Midbrain (tissue), 1 donor: ENCODE measurements at regions not wholly inside any gene's neighbourhood (a gene's known extent, or its start where the extent isn't known, plus 50 kb on each side); places are given as distances from the start of the nearest gene placed in this dataset.
"Not testable (repeated sequence)": the region's sequence is repeated elsewhere in the genome, so short reads cannot be mapped to it uniquely, and the experiment has no call there.

Experiments
- DNase-seq: peaks from one replicate; lab custom pipeline; 2025; lab: John Stamatoyannopoulos, UW

DNA sequence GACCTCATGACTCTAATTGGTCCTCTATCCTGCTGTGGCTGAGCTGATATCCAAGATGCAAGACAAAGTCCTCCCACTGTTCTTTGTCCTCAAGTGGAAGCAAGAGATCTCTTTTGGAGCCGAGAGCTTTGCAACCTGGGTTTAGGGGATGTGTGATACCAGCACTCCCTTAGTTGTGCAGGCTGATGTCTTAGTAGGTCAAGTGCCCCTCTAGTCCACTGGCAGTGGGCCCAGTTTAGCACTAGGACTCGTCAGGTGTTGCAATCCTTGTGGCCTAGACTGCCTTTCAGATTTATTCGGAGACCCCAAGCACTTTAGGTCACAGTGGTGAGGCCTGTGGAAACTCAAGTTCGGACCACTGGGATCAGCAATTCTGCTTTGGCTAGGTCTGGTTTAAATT, 64.0 kb downstream of the GPRASP3 start:
- no peak for DNase-seq

DNA sequence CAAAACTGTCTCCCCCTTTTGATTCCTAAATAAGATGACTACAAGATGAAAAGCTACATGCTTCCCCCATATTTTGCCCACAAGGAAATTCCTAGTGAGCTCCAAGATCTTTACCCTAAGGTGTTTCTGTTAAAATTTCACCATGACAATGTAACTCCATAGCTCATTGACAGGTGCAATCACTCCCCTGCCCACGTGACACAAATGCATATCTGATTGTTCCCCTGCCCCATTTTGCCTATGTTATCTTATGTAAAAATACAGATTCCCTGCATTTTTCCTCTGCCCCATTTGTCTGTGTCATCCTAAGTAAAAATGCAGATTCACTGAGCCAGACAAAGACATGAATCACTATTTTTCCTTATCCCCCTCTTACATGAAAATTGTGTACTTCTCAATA, 66.7 kb downstream of the GPRASP3 start:
- no peak for DNase-seq

DNA sequence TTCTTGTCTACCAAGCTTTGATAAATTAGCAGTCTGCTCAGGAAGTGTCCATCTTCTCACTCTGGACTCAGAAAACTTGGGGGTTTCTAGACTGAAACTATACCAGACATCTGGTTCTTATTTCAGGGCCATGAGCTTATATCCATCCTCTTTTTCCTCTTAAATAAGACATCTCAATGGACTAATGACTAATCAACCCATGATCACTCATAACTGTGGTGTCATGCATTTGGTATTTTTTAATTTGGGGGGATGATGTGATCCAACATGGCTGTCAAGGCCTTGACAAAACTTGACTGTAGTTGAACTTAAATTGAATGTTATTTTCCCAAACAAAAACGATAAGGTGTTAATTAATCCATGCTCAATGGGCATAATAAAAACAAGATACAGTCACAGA, 87.8 kb downstream of the GPRASP3 start:
- no peak for DNase-seq

DNA sequence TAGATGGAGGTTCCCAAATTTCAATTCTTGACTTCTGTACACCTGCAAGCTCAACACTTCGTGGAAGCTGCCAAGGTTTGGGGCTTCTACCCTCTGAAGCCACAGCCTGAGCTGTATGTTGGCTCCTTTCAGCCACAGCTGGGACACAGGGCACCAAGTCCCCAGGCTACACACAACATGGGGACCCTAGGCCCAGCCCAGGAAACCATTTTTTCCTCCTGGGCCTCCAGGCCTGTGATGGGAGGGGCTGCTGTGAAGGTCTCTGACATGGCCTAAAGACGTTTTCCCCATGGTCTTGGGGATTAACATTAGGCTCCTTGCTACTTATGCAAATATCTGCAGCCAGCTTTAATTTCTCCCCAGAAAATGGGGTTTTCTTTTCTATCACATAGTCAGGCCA, 97.7 kb downstream of the GPRASP3 start:
- DNase-seq, result not testable (repeated sequence)

DNA sequence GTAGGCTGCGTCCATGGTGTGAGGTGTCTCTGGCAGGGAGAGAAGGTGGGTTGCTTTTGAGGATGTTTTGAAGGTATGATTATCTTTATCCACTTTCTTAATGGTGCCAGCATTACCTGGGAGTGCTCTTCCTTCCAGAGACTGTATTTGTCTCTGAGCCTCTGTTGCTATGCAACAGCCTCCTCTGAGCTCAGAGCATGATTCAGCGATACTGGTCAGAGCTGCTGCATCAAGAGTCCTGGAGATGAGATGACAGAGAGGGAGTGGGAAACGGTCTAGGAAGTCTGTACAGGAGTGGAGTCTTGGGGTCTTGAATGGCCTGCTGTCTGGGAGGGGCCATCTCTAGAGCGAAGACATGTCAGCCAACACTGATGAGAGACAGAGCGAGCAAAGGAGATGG, 104.4 kb upstream of the RAB40AL start:
- DNase-seq, result no peak

DNA sequence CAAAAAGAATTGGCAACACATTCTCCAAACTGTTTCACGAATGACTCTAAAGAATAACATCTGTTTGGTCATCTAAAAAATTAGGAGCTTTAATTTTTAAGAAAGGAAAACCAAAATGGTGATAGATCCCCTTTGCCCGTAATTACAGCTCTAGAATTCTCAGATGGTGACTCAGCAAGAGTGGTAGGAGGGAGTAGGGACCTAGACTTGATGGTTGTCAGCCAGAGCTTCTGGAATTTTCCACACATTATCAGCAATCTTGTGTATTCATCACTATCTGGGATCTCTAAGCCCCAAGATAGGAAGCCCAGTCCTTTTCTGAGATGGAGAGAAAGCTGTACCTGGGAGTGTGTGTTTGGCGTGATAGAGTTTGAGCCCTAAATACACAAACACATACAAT, 103.9 kb upstream of the RAB40AL start:
- no peak for DNase-seq

DNA sequence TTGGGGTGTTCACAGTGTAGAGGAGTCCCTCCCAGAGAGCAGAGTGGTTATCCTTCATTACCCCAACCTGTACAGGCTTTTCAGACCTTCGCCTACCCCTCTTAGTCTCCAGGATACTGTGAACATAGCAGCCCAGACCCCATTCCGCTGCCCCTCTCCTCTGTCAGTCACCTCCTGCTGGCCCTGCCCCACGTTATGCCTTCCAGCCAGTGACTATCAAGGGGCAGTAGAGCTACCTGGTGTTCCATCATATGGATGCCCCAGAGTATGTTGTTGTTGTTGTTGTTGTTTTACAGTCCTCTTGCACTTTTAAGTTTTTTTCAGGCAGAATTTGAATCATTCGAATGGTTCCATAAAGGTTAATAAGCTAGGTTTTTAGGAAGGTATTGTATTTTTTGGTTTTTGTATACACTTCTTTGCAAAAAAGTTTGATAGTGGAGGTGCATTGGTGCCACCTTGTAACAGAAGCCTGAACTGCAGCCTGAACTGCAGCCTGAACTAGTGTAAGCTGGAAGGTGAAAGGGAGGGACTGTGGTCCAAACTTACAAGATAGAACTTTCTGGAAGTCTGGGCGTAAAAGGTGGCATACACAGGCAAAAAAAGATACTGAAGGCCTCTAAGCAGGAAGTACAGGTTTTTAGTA, 101.4 kb upstream of the RAB40AL start:
- DNase-seq, result no peak

DNA sequence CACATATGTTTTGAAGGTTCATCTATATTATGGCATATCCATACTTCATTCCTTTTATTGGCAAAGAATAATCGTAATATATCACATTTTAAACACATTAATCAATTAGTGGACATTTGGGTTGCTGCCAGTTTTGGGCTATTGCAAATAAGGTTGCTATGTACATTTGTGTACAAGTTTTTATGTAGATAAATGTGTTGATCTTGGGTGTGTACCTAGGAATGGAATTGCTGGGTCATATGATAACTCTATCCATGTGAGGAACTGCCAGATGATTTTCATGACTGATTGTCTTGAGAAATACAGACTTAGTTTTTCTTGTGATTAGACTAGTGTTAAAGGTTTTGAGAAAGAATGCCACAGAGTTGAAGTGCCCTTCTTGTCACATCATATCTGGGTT, 99.2 kb upstream of the RAB40AL start:
- DNase-seq, result no peak

DNA sequence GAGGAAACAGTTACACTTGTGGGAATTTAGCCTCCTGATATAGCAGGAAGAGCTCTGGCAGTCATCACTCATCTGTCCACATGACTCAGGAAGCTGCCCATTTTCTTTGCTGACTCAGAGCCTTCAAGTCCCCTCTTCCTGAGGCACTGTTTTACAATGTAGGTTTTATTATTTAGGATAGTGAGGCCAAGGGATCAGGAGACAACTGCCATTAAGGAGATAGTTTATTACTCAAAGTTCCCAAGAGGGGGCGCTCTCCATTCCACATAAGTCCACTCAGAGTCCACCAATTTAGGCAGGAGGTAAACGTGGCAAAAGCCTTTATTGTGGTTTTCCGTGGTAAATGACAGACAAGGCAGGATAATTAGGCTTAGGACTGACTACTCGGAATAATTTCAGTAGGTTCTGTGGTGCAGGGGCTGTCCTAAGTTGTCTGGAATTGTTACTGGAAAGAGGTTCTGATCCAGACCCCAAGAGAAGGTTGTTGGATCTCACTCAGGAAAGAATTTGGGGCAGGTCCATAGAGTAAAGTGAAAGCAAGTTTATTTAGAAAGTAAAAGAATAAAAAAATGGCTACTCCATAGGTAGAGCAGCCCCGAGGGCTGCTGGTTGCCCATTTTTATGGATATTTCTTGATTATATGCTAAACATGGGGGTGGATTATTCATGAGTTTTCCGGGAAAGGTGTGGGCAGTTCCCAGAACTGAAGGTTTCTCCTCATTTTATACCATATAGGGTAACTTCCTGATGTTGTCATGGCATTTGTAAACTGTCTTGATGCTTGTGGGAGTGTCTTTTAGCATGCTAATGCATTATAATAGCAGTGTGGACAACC, 96.0 kb upstream of the RAB40AL start:
- DNase-seq, result no peak

DNA sequence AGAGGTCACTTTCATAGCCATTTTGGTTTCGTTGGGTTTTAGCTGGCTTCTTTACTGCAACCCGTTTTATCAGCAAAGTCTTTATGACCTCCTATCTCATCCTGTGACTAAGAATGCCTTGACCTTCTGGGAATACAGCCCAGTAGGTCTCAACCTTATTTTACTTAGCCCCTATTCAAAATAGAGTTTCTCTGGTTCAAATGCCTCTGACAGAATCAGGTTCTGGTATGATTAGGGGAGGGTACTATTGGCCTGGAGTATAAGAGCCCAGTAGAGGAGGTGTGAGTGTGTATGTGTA, 95.4 kb upstream of the RAB40AL start:
- DNase-seq, result no peak

DNA sequence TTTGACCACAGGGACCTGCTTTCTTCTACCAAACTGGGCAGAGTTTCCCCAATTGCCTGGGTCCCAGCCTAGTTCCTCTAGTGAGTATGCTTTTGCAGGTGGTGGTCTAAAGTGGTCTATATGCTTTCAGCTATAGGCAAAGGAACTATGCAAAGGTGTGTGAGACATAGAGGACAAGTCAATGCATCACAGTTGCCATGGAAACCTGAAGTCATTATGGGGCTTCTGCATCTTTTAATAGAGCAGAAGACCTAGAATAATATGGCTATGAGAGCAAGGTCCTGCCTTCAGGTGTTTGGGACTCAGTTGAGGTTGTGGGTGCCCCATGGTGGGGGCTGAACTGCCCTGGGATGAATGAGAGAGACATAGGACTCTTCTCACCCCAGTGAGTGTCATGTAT, 92.1 kb upstream of the RAB40AL start:
- no peak for DNase-seq

DNA sequence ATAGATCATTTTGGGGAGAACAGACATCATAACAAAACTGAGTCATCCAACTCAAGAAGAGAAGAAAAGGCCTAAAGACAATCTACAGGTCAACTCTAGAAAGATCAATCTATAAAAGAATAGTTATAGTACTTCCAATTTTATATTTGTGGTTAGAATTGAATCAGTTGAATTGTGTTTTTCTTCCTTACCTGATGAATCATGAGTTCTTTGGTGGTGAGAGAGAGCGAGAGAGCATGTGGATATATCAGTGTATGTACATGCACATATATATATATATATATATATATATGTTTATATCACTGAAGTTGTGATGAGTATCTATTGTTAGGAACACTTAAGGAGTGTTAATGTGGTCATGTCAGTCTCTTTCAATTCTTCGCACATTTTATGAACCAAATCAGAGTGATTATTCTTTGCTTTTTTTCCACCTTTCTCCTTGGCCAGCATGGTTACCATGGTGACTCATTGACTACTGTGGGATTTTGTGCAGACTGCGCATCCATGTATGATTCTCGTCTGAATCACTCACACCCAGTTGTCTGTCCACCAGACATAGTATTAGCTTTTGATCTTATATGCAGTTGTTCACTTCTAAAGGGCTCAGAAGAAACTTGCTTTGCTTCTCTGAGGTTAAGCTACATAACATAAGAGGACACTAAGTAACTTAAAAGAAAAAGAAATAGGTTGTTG, 90.4 kb upstream of the RAB40AL start:
- no peak for DNase-seq

DNA sequence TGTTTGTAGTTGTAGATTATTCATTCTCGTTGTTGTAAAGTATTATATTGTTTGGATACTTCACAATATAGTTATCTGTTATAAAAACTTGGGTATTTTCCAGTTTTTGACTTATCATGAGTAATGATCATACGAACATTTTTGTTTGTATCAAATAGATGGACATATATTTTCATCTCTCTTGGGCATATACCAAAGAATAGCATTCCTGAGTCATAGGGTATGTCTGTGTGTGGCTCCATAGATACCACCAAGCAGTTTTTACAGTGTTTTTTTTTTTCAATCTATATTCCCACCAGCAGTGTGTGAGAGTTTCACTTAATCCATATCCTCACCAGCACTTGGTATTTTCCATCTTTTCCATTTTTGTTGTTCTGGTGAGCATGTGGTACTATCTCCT, 89.7 kb upstream of the RAB40AL start:
- DNase-seq, result no peak

DNA sequence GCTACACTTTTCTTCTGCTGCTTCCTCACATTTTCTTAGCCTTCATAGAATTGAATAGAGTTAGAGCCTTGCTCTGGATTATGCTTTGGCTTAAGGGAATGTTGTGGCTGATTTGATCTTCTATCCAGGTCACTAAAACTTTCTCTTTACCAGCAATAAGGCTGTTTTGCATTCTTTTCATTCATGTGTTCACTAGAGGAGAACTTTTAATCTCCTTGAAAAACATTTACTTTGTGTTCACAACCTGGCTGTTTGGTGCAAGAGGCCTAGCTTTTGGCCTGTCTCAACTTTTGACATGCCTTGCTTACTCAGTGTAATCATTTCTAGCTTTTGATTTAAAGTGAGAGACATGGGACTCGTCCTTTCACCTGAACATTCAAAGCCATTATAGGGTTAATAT, 87.7 kb upstream of the RAB40AL start:
- no peak for DNase-seq

DNA sequence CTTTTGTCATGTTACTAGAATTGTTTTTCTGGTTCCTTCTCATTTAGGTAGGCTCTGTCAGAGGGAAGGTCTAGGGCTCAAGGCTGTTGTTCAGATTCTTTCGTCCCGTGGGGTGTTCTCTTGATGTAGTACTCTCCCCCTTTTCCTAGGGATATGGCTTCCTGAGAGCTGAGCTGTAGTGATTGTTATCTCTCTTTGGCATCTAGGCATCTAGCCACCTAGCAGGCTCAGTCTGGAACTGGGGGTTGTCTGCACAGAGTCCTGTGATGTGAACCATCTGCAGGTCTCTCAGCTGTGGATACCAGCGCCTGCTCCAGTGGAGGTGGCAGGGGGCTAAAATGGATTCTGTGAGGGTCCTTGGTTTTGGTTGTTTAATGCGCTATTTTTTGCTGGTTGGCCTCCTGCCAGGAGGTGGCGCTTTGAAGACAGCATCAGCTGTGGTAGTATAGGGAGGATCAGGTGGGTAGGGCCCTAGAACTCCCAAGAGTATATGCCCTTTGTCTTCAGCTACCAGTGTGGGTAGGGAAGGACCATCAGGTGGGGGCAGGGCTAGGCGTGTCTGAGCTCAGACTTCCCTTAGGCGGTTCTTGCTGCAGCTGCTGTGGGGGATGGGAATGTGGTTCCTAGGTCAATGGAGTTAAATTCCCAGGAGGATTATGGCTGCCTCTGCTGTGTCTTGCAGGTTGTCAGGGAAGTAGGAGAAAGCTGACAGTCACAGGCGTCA, 78.1 kb upstream of the RAB40AL start:
- not testable (repeated sequence) for DNase-seq

DNA sequence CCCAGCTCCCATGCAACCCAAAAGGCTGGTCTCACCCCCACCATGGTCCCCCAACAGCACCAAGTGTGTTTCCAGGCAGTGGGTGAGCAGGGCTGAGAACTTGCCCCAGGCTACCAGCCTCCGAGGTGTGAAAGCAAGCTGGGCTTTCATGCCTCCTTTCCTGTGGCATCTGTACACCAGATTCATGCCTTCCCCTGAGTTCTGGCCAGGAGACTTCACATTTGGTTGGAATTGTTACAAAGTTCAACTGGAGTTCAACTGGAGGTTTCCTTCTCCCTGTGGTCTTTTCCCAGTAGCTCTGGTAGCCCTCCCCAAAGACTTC, 77.6 kb upstream of the RAB40AL start:
- no peak for DNase-seq

DNA sequence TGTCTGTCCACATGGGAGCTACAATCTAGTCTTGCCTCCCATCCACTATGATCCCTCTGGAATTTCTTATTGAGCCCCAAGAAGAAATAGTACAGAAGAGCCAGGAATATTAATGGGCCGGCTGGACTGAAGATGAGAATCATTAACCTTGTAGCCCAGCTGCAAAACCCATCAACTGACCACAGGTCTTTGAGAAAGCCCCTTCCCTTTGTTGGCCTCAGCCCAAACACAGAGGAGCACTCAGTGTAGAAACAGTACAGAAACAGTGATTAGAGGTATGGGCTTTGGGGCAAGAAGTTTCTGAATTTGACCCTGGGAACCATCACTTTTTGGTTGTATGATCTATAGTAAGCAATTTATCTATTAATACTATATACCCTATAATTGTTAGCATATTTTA, 76.8 kb upstream of the RAB40AL start:
- DNase-seq, result no peak

DNA sequence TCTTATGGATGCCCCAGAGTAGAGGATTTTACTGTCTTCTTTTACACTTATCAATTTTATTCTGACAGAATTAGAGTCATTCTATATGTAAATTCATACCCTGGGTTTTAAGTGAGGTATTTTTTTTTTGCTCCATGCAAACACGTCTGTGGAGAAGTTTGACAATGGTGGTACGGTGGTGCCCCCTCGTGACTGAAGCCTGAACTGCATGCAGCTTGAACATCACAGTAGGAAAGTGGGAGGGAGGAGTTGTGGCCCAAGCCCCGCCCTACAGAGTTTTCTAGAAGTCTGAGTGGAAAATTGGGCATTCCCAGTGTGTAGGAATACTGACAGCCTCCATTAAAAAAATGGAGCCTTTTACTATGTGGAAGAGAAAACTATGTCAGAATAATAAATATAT, 73.3 kb upstream of the RAB40AL start:
- peak; percentile 75 for DNase-seq

DNA sequence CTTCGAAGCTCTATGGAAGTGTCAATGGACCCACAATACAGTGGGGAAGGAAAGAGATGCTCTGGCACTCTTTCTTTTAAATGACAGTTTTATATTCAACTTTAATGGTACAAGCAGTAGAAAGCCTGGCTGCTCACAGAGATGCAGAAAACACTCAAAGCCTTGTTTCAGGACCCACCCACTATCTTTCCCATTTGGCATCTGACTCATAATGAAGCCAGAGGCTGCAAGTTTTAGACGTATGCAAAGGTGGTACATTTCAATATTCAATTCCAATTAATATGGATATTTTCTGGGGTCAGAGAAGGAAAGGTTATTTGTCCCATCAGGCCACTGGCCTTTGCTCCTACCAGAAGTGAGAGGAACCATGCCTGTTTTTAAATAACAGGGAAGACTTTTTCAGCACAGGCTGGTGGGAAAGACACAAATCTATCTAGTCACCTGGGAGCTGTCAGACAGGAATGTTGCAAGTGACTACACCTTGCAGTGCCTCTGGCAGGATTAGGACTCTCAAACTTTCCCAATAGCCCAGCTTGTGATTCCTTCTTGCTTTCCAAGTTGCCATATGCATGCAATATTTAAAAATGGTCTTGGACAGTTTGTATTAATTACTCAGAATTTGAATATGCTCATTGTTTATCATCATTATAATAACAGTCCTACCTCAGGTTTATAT, 70.0 kb upstream of the RAB40AL start:
- no peak for DNase-seq

DNA sequence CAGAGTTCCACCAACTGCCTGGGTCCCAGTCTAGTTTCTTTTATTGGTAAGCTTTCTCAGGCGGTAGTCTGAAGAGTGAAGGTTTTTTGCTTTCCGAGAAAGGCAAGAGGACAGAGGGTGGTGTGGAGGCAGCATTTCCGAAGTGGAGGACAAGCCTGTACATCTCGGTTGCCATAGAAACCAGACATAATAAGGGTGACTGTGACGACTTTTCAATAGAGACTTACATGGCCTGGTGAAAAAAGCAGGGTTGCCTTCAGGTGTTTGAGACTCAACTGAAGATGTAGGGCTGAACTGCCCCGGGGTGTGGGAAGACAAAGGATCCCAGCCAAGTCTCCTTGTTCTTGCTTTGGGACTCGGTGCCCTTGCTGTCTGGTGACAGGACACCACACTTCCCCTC, 53.6 kb upstream of the RAB40AL start:
- no peak for DNase-seq
